SK-N-SH (cell line): ENCODE measurements at regions not wholly inside any gene's neighbourhood (a gene's known extent, or its start where the extent isn't known, plus 50 kb on each side); places are given as distances from the start of the nearest gene placed in this dataset.

Experiments used
- CHD2 ChIP-seq: fragments of 150-350 bp; IDR thresholded peaks from 2 replicates; pipeline ENCODE4 v1.6.1; 2018; ENCODE audit warnings: low read length; ENCODE audit not compliant: partially characterized antibody
- CTCF ChIP-seq: fragments of 200-600 bp; sonication (generic); IDR thresholded peaks from 2 replicates; pipeline ENCODE4 v1.6.1; 2017; ENCODE audit warnings: antibody characterized with exemption, mild to moderate bottlenecking, moderate library complexity
- FOXM1 ChIP-seq: IDR thresholded peaks from 2 replicates; pipeline ENCODE4 v1.4.0; 2012; ENCODE audit warnings: low read depth, mild to moderate bottlenecking
- POLR2AphosphoS5 ChIP-seq: IDR thresholded peaks from 2 replicates; pipeline ENCODE4 v1.6.1; 2012; ENCODE audit warnings: low read depth, low read length
- REST ChIP-seq: IDR thresholded peaks from 2 replicates; pipeline ENCODE4 v1.6.1; 2012; ENCODE audit warnings: mild to moderate bottlenecking, low read depth, low read length, moderate library complexity
- USF1 ChIP-seq: IDR thresholded peaks from 2 replicates; pipeline ENCODE4 v1.4.0; 2012; ENCODE audit warnings: low read depth, borderline replicate concordance
- TF ChIP-seq, protein P1 (sequence below): IDR thresholded peaks from 2 replicates; pipeline ENCODE4 v1.4.0; 2012; ENCODE audit warnings: low read depth

DNA sequence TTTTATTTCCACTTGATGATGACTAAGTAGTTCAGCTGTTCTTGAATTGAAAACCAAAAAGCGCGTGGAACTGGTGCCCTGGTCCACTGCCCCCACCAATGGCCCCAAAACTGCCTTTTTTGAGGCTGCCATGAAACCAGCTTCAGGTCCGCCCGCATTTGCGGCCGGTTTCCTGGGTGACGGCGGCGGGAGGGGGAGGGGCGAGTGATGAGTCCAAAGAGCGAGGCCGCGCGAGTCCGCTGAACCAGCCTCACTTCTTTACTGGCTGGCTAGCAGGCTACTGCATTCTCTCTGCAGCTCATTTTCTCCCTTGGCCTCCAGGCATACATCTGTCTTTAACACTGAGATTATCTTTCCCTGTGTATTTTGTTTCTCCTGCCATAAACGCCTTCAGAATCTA is 72.9 kb upstream of the FABP2 start:
- TF ChIP-seq FOXM1 (no peak), CTCF (no peak), POLR2AphosphoS5 (no peak), REST (no peak), CHD2 (no peak), USF1 (no peak)
- TF ChIP-seq, protein P1, sequence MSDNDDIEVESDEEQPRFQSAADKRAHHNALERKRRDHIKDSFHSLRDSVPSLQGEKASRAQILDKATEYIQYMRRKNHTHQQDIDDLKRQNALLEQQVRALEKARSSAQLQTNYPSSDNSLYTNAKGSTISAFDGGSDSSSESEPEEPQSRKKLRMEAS, result no peak
